ENCODE measurements at regions not wholly inside any gene's neighbourhood (a gene's known extent, or its start where the extent isn't known, plus 50 kb on each side); places are given as distances from the start of the nearest gene placed in this dataset.

- no peaks in the 10 kb centered on the region for H3K27me3 ChIP-seq (ENCODE audit: control insufficient read depth in 4 of 4, insufficient read depth in 4 of 4, low read length in 3 of 4)
- 89% methylated on average over 1 of the region's 1 CpG for WGBS
- H3K4me1 ChIP-seq (ENCODE audit: control insufficient read depth in 4 of 4, insufficient read depth in 4 of 4, low read length in 3 of 4), result no peaks in the 10 kb centered on the region
- DNase-seq (ENCODE audit: low spot score), result no peak
- no peaks in the 10 kb centered on the region for H3K9me3 ChIP-seq (ENCODE audit: control insufficient read depth in 4 of 4, low read length in 3 of 4)
- no peak overlapping the region for H3K9ac ChIP-seq (ENCODE audit: low read depth in 1 of 2, low read length in 2 of 2)
- TF ChIP-seq ATF3 (IDR thresholded peaks at IDR 0.05) (no peak), FOXA2 (IDR thresholded peaks at IDR 0.05) (no peak), FOXA1 (IDR thresholded peaks at IDR 0.05) (no peak), GABPA (IDR thresholded peaks at IDR 0.05 in 1 of 2, conservative IDR thresholded peaks at IDR 0.05 in 1 of 2) (no peak), JUND (IDR thresholded peaks at IDR 0.05) (no peak), SP1 (IDR thresholded peaks at IDR 0.05) (no peak), ZBTB33 (IDR thresholded peaks at IDR 0.05) (no peak), TAF1 (conservative IDR thresholded peaks at IDR 0.05) (no peak), REST (IDR thresholded peaks at IDR 0.05) (no peak), RAD21 (IDR thresholded peaks at IDR 0.05) (no peak)
- TF ChIP-seq, protein P1, sequence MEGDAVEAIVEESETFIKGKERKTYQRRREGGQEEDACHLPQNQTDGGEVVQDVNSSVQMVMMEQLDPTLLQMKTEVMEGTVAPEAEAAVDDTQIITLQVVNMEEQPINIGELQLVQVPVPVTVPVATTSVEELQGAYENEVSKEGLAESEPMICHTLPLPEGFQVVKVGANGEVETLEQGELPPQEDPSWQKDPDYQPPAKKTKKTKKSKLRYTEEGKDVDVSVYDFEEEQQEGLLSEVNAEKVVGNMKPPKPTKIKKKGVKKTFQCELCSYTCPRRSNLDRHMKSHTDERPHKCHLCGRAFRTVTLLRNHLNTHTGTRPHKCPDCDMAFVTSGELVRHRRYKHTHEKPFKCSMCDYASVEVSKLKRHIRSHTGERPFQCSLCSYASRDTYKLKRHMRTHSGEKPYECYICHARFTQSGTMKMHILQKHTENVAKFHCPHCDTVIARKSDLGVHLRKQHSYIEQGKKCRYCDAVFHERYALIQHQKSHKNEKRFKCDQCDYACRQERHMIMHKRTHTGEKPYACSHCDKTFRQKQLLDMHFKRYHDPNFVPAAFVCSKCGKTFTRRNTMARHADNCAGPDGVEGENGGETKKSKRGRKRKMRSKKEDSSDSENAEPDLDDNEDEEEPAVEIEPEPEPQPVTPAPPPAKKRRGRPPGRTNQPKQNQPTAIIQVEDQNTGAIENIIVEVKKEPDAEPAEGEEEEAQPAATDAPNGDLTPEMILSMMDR (IDR thresholded peaks at IDR 0.05; ENCODE audit: low read depth, low read length, missing input control), result no peak
- no peak overlapping the region for H3K4me3 ChIP-seq (ENCODE audit: low read depth in 1 of 3, low read length in 3 of 3)
- no peaks in the 10 kb centered on the region for H3K36me3 ChIP-seq (ENCODE audit: control insufficient read depth in 4 of 4, insufficient read depth in 3 of 4, low read depth in 1 of 4, low read length in 3 of 4)
- no peak overlapping the region for H3K27ac ChIP-seq (ENCODE audit: low read depth in 1 of 2, low read length in 2 of 2)
Measured at GRCh38 chr4:119755599-119755998, 127.0 kb upstream of the PDE5A start.

- Histone ChIP-seq H3K27ac (ENCODE audit: low read depth in 1 of 2, low read length in 2 of 2) (no peak overlapping the region), H3K9me3 (ENCODE audit: control insufficient read depth in 4 of 4, low read length in 3 of 4) (no peaks in the 10 kb centered on the region), H3K4me1 (ENCODE audit: control insufficient read depth in 4 of 4, insufficient read depth in 4 of 4, low read length in 3 of 4) (no peaks in the 10 kb centered on the region), H3K27me3 (ENCODE audit: control insufficient read depth in 4 of 4, insufficient read depth in 4 of 4, low read length in 3 of 4) (no peaks in the 10 kb centered on the region), H3K36me3 (ENCODE audit: control insufficient read depth in 4 of 4, insufficient read depth in 3 of 4, low read depth in 1 of 4, low read length in 3 of 4) (no peaks in the 10 kb centered on the region), H3K9ac (ENCODE audit: low read depth in 1 of 2, low read length in 2 of 2) (no peak overlapping the region), H3K4me3 (ENCODE audit: low read depth in 1 of 3, low read length in 3 of 3) (no peak overlapping the region)
- 80% methylated on average over 2 of the region's 2 CpGs for WGBS
- no peak for DNase-seq (ENCODE audit: low spot score)
- TF ChIP-seq JUND (IDR thresholded peaks at IDR 0.05), result no peak
- no peak for TF ChIP-seq FOXA1 (IDR thresholded peaks at IDR 0.05)
- no peak for TF ChIP-seq GABPA (IDR thresholded peaks at IDR 0.05 in 1 of 2, conservative IDR thresholded peaks at IDR 0.05 in 1 of 2)
- no peak for TF ChIP-seq ZBTB33 (IDR thresholded peaks at IDR 0.05)
Measured at GRCh38 chr4:119752936-119753335, 124.3 kb upstream of the PDE5A start.
